A204.1 (cell line): ENCODE measurements at regions not wholly inside any gene's neighbourhood (a gene's known extent, or its start where the extent isn't known, plus 50 kb on each side); places are given as distances from the start of the nearest gene placed in this dataset.
"Not testable (repeated sequence)": the region's sequence is repeated elsewhere in the genome, so short reads cannot be mapped to it uniquely, and the experiment has no call there.

ENCODE experiments used
- FAIRE-seq: peaks from 2 replicates; lab custom pipeline; 2012; peaks lifted over from hg19 to GRCh38; lab: Jason Lieb, UNC

DNA sequence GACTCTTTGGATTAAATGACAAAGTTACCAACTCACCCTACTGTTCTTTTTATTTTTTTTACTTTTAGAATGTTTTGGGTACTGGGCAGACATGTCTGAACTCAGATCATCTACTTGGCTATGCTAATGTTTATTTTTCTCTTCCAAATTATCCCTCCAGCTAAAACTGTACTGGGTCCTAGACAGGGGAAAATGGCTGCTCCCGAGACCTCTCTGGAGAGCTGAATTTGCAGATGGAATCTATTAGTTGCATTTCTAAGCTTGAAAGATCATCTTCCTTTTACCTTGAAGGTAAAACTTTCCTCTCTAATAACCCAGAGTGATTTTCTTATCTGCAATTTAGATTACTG is 197.5 kb upstream of the SEMA6A start:
- no peak for FAIRE-seq

DNA sequence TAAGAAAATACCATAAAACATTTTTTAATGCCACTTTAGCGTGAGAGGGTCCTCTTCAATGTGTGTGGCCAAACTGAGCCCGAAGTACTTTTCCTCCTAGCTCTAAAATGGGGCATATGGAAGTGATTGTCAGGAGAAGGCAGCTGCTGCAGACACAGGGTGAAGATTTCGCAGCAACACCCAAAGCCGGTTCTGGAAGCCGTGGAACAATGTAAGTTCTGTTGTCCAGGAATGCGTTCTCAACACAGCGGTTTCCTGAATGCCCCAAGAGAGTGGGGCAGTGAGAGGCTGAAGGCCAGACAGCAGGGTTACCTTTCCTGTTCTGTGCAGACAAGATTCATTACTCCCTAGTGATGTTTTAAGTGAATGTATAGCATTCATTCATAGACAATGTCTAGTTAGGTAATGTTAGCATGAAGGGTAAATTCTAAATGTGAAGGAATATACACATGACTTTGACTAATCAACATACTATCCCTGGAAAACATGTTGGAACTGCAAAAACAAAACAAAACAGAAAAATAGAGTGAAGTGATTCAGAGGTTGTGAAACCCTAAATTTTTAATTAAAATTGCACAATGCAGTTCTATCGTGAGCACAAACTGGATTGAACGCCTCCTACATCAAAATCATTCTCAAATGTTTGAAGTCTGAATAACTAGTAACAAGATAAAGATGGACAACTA is 197.0 kb upstream of the SEMA6A start:
- FAIRE-seq: no peak

- FAIRE-seq: not testable (repeated sequence)
These were observed 195.3 kb upstream of the SEMA6A start for GRCh38 chr5:116769953-116770352.

- FAIRE-seq: no peak
These were observed 194.8 kb upstream of the SEMA6A start for GRCh38 chr5:116769470-116769869.

DNA sequence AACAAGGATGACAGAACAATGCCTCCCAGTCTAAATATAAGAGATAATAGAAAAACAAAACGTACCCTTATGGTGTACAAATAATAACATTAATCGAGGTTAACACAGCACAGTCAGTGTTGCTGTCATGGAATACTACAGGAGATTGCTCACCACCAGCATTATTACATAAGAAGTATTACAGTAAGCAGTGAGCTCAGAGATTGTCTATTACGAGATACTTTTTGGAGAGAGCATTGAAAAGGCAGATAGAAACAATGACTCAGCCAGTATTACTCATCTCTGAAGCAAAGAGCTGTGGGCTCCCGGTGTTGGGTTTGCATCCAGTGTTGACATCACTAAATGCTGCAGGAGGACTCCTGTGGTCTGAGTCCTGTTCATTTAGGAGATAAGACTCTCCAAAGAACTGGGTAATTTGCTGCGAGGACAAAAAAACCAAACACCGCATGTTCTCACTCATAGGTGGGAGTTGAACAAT is 191.9 kb upstream of the SEMA6A start:
- FAIRE-seq: no peak

- no peak for FAIRE-seq
These were observed 190.8 kb upstream of the SEMA6A start for GRCh38 chr5:116765441-116765840.

GRCh38 chr5:116764941-116765340 is 190.3 kb upstream of the SEMA6A start:
- no peak for FAIRE-seq

GRCh38 chr5:116763987-116764866 is 189.6 kb upstream of the SEMA6A start:
- FAIRE-seq: no peak

GRCh38 chr5:116759860-116760640 is 185.4 kb upstream of the SEMA6A start:
- no peak for FAIRE-seq

- no peak for FAIRE-seq
These were observed 182.7 kb upstream of the SEMA6A start for GRCh38 chr5:116757326-116757725.

DNA sequence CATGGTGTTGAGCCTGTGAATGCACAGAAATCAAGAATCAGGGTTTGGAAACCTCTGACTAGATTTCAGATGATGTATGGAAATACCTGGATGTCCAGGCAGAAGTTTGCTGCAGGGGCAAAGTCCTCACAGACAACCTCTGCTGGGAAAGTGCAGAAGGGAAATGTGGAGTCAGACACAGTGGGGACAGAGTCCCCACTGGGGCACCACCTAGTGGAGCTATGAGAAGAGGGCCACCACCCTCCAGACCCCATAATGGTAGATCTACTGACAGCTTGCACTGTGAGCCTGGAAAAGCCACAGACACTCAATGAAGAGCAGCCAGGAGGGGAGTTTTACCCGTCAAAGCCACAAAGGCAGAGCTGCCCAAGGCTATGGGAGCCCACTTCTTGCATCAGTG is 181.9 kb upstream of the SEMA6A start:
- no peak for FAIRE-seq

GRCh38 chr5:116754556-116754955 is 179.9 kb upstream of the SEMA6A start:
- no peak for FAIRE-seq

DNA sequence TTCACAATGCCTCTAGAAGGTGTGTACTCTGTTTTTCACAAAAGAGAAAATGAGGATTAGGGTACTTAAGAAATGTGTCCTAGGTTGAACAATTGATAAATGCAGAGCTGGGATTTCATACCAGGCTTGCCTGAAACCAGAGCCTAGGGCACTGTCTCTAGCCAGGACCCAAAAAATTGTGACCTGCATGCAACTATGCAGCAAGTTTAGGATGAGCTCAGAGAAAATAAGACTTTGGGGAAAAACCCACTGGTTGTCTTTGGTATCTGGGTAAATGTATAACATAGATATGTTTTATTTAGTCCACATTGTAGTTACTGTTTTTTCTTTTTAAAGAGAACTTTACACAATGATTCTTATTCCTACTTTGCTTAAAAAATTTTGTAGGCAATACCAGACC is 177.1 kb upstream of the SEMA6A start:
- FAIRE-seq: no peak

- FAIRE-seq: no peak
These were observed 176.3 kb upstream of the SEMA6A start for GRCh38 chr5:116750631-116751580.

- no peak for FAIRE-seq
These were observed 173.3 kb upstream of the SEMA6A start for GRCh38 chr5:116747881-116748280.

DNA sequence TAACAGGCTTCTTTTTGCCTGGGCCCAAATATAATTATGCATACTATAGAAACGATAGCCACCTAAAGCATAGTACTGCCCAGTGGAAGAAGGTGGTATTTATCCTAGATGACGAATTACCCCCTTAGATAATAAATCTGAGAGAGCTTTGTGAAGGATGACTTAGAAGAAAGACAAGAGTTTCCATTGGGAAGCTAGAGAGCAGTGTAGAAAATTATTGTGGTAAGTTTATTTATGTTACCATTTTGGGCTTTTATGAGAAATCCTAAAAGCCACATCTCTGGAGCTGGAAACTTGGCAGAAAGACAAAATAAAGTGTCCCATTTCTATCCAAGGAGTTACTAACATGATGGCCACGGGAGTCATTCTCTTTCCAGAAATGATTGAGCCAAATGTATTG is 172.0 kb upstream of the SEMA6A start:
- FAIRE-seq: no peak

DNA sequence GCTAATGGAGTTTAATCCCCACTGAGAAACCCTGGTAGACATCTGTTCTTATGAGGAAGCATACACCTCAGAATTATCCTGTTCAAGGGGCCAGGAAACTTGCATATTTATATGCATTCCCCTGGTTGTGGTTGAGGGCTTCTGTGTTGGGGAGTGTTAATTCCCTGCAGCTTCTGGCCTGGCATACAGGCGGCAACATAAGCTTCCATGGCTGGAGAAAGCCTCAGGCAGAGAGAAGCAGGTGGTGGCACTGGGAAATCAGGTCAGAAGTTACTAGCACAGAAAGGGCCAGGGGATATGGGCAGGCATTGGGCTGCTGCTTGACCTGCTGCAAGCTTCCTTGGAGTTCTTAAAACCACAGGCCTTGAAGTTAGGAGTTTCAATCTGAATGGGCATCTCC is 166.1 kb upstream of the SEMA6A start:
- FAIRE-seq: no peak

DNA sequence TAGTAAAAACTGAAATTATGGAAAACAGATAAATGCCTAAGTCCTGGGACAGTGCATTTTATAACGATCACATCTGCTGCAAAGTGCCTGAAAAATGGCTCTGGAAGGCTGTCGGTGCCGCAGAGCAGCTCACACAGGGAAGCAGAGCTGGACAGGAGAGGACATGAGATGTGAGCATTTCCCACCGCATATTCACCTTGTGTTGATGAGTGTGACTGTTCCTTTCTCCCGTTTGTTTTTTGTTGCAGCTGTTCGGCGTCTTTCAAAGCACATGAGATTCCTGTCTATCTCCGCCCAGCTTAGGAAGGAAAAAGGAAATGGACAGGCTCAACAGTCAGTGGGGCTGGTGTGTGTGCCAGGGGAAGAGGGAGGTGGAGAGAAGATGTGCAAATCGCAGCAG is 164.9 kb upstream of the SEMA6A start:
- FAIRE-seq: no peak

GRCh38 chr5:116738615-116739261 is 164.1 kb upstream of the SEMA6A start:
- FAIRE-seq: no peak

GRCh38 chr5:116738239-116738614 is 163.6 kb upstream of the SEMA6A start:
- FAIRE-seq: no peak

- FAIRE-seq: no peak
These were observed 162.0 kb upstream of the SEMA6A start for GRCh38 chr5:116736671-116737070.
